Panc1 (cell line): ENCODE measurements at regions not wholly inside any gene's neighbourhood (a gene's known extent, or its start where the extent isn't known, plus 50 kb on each side); places are given as distances from the start of the nearest gene placed in this dataset.

Experiments
- CTCF ChIP-seq: fragments of 450-650 bp; IDR thresholded peaks from 2 replicates; pipeline ENCODE4 v1.5.1; 2017; ENCODE audit warnings: mild to moderate bottlenecking
- POLR2AphosphoS5 ChIP-seq: IDR thresholded peaks from 2 replicates; pipeline ENCODE4 v1.6.1; 2012; ENCODE audit warnings: mild to moderate bottlenecking, low read depth, low read length, moderate library complexity
- TF ChIP-seq, protein P1 (sequence below), 2 experiments: IDR thresholded peaks; 2 replicates each; pipeline ENCODE4 v1.6.1; 2011 to 2012; ENCODE audit warnings: low read depth in 2 of 2, control low read depth in 1 of 2, low read length in 1 of 2, mild to moderate bottlenecking in 1 of 2, moderate library complexity in 1 of 2; ENCODE audit not compliant: insufficient read depth in 1 of 2

DNA sequence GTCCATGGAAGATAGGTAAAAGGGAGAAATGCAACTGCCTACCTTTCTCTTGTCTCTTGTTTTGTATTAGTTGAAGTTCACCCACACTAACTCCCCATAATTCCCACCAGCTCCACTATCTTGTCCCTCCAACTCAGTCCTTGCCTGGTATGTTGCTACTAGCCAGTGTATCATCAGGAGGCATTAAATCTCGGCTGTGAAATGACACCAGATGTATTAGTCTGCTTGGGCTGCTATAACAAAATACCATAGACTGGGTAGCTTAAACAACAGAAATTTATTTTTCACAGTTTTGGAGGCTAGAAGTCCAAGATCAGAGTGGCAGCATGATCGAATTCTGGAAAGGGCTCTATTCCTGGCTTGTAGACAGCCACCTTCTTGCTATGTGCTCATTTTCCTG lies 102.3 kb upstream of the WDR72 start:
- no peak for TF ChIP-seq CTCF
- TF ChIP-seq POLR2AphosphoS5, result no peak
- TF ChIP-seq, protein P1, sequence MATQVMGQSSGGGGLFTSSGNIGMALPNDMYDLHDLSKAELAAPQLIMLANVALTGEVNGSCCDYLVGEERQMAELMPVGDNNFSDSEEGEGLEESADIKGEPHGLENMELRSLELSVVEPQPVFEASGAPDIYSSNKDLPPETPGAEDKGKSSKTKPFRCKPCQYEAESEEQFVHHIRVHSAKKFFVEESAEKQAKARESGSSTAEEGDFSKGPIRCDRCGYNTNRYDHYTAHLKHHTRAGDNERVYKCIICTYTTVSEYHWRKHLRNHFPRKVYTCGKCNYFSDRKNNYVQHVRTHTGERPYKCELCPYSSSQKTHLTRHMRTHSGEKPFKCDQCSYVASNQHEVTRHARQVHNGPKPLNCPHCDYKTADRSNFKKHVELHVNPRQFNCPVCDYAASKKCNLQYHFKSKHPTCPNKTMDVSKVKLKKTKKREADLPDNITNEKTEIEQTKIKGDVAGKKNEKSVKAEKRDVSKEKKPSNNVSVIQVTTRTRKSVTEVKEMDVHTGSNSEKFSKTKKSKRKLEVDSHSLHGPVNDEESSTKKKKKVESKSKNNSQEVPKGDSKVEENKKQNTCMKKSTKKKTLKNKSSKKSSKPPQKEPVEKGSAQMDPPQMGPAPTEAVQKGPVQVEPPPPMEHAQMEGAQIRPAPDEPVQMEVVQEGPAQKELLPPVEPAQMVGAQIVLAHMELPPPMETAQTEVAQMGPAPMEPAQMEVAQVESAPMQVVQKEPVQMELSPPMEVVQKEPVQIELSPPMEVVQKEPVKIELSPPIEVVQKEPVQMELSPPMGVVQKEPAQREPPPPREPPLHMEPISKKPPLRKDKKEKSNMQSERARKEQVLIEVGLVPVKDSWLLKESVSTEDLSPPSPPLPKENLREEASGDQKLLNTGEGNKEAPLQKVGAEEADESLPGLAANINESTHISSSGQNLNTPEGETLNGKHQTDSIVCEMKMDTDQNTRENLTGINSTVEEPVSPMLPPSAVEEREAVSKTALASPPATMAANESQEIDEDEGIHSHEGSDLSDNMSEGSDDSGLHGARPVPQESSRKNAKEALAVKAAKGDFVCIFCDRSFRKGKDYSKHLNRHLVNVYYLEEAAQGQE (IDR thresholded peaks at IDR 0.05; ENCODE audit: insufficient read depth in 1 of 2, low read depth in 2 of 2, low read length in 1 of 2), result no peak
